T-helper 1 cell treated with Interleukin-12 subunit alpha and Interleukin-12 subunit beta and Interleukin-4 antibody, amounts not matched to agents 30 ng/mL and 1 ng/mL, for 36 hours (primary cell): ENCODE measurements at regions not wholly inside any gene's neighbourhood (a gene's known extent, or its start where the extent isn't known, plus 50 kb on each side); places are given as distances from the start of the nearest gene placed in this dataset.

Experiments used
- intact Hi-C: fragments of 100-400 bp; cut with micrococcal nuclease; formaldehyde crosslinking; loops from one replicate; pipeline ENCODE4 v1.15.1; 2024

GRCh38 chr1:218634212-218634611 lies 289.1 kb downstream of the TGFB2 start:
- intact Hi-C loops: no loop called here

- intact Hi-C loops: no loop called here
These were observed 291.4 kb downstream of the TGFB2 start for GRCh38 chr1:218636548-218636947.

GRCh38 chr1:218640173-218640572 lies 295.0 kb downstream of the TGFB2 start:
- intact Hi-C loops: no loop called here

- intact Hi-C loops: no loop called here
These were observed 297.2 kb downstream of the TGFB2 start for GRCh38 chr1:218642033-218642948.

- intact Hi-C loops: no loop called here
These were observed 298.1 kb downstream of the TGFB2 start for GRCh38 chr1:218643281-218643680.

- intact Hi-C loops: no loop called here
These were observed 298.8 kb downstream of the TGFB2 start for GRCh38 chr1:218643926-218644325.

- intact Hi-C loops: no loop called here
These were observed 301.2 kb downstream of the TGFB2 start for GRCh38 chr1:218646288-218646687.

GRCh38 chr1:218656301-218657037 lies 311.3 kb downstream of the TGFB2 start:
- intact Hi-C loops: no loop called here

GRCh38 chr1:218658269-218658668 lies 313.1 kb downstream of the TGFB2 start:
- intact Hi-C loops: no loop called here

GRCh38 chr1:218658899-218659298 lies 313.8 kb downstream of the TGFB2 start:
- intact Hi-C loops: no loop called here

- intact Hi-C loops: no loop called here
These were observed 315.0 kb downstream of the TGFB2 start for GRCh38 chr1:218659911-218660677.

- intact Hi-C loops: no loop called here
These were observed 315.5 kb downstream of the TGFB2 start for GRCh38 chr1:218660678-218661053.

- intact Hi-C loops: no loop called here
These were observed 316.3 kb downstream of the TGFB2 start for GRCh38 chr1:218661411-218661810.

- intact Hi-C loops: no loop called here
These were observed 319.4 kb downstream of the TGFB2 start for GRCh38 chr1:218664385-218665170.

GRCh38 chr1:218665221-218665620 lies 320.1 kb downstream of the TGFB2 start:
- intact Hi-C loops: no loop called here

GRCh38 chr1:218666263-218666662 lies 321.1 kb downstream of the TGFB2 start:
- intact Hi-C loops: no loop called here

- intact Hi-C loops: no loop called here
These were observed 322.8 kb downstream of the TGFB2 start for GRCh38 chr1:218667781-218668516.

GRCh38 chr1:218669431-218669830 lies 324.3 kb downstream of the TGFB2 start:
- intact Hi-C loops: no loop called here

- intact Hi-C loops: no loop called here
These were observed 325.7 kb downstream of the TGFB2 start for GRCh38 chr1:218670875-218671274.

GRCh38 chr1:218671573-218671972 lies 326.4 kb downstream of the TGFB2 start:
- intact Hi-C loops: no loop called here
